HG02763 (cell line): ENCODE measurements at regions not wholly inside any gene's neighbourhood (a gene's known extent, or its start where the extent isn't known, plus 50 kb on each side); places are given as distances from the start of the nearest gene placed in this dataset.
A peak's percentile ranks its signal among the peaks of the same experiment; 100 is the strongest.
"Not testable (repeated sequence)": the region's sequence is repeated elsewhere in the genome, so short reads cannot be mapped to it uniquely, and the experiment has no call there.

ENCODE experiments used
- ATAC-seq: cut with Tn5 transposase; IDR thresholded peaks from one replicate; pipeline ENCODE4 v1.9.1; 2021; ENCODE audit warnings: mild to moderate bottlenecking, moderate library complexity; ENCODE audit not compliant: unreplicated experiment

GRCh38 chr12:31162896-31163560, 89.4 kb downstream of the DDX11 start:
- ATAC-seq = not testable (repeated sequence)

GRCh38 chr12:31174293-31174692, 100.6 kb downstream of the DDX11 start:
- not testable (repeated sequence) for ATAC-seq

- ATAC-seq = not testable (repeated sequence)
Observed at GRCh38 chr12:31177514-31177913, 103.9 kb downstream of the DDX11 start.

- not testable (repeated sequence) for ATAC-seq
Observed at GRCh38 chr12:31178875-31179274, 105.2 kb downstream of the DDX11 start.

- not testable (repeated sequence) for ATAC-seq
Observed at GRCh38 chr12:31179627-31180237, 106.1 kb downstream of the DDX11 start.

- ATAC-seq = not testable (repeated sequence)
Observed at GRCh38 chr12:31182571-31182970, 108.9 kb downstream of the DDX11 start.

GRCh38 chr12:31183107-31183506, 109.4 kb downstream of the DDX11 start:
- not testable (repeated sequence) for ATAC-seq

- ATAC-seq = not testable (repeated sequence)
Observed at GRCh38 chr12:31183899-31184298, 110.2 kb downstream of the DDX11 start.

- ATAC-seq = not testable (repeated sequence)
Observed at GRCh38 chr12:31184667-31185066, 111.0 kb downstream of the DDX11 start.

GRCh38 chr12:31192689-31193088, 119.0 kb downstream of the DDX11 start:
- ATAC-seq = not testable (repeated sequence)

- ATAC-seq = not testable (repeated sequence)
Observed at GRCh38 chr12:31195620-31196019, 122.0 kb downstream of the DDX11 start.

GRCh38 chr12:31199476-31199875, 125.8 kb downstream of the DDX11 start:
- ATAC-seq = not testable (repeated sequence)

- no peak for ATAC-seq
Observed at GRCh38 chr12:31201382-31201781, 124.6 kb downstream of the SINHCAF start.

- no peak for ATAC-seq
Observed at GRCh38 chr12:31203261-31203660, 122.7 kb downstream of the SINHCAF start.

GRCh38 chr12:31205054-31205453, 120.9 kb downstream of the SINHCAF start:
- ATAC-seq = peak; percentile 85

- ATAC-seq = no peak
Observed at GRCh38 chr12:31206038-31206670, 119.8 kb downstream of the SINHCAF start.

GRCh38 chr12:31207799-31208465, 118.0 kb downstream of the SINHCAF start:
- ATAC-seq = no peak

- ATAC-seq = no peak
Observed at GRCh38 chr12:31210104-31210503, 115.8 kb downstream of the SINHCAF start.

- ATAC-seq = no peak
Observed at GRCh38 chr12:31210541-31210940, 115.4 kb downstream of the SINHCAF start.

- ATAC-seq = no peak
Observed at GRCh38 chr12:31214626-31215517, 111.1 kb downstream of the SINHCAF start.
